NCI-H187 treated with DMSO at 0.1 percent for 48 hours (cell line): ENCODE measurements at regions not wholly inside any gene's neighbourhood (a gene's known extent, or its start where the extent isn't known, plus 50 kb on each side); places are given as distances from the start of the nearest gene placed in this dataset.

Experiments used
- DNase-seq: peaks from one replicate; lab custom pipeline; 2025; lab: John Stamatoyannopoulos, UW

GRCh38 chr2:21633015-21633414 lies 509.2 kb downstream of the TDRD15 start:
- no peak for DNase-seq

- no peak for DNase-seq
Observed at GRCh38 chr2:21633466-21633865, 509.7 kb downstream of the TDRD15 start.

- no peak for DNase-seq
Observed at GRCh38 chr2:21633911-21634310, 510.1 kb downstream of the TDRD15 start.

- DNase-seq: no peak
Observed at GRCh38 chr2:21640046-21640445, 516.3 kb downstream of the TDRD15 start.

- no peak for DNase-seq
Observed at GRCh38 chr2:21642647-21643046, 518.9 kb downstream of the TDRD15 start.

GRCh38 chr2:21643180-21643579 lies 519.4 kb downstream of the TDRD15 start:
- no peak for DNase-seq

GRCh38 chr2:21644266-21644665 lies 520.5 kb downstream of the TDRD15 start:
- DNase-seq: no peak

GRCh38 chr2:21646345-21646744 lies 522.6 kb downstream of the TDRD15 start:
- DNase-seq: no peak

- DNase-seq: no peak
Observed at GRCh38 chr2:21650569-21650968, 526.8 kb downstream of the TDRD15 start.

GRCh38 chr2:21655136-21655535 lies 531.4 kb downstream of the TDRD15 start:
- no peak for DNase-seq

- no peak for DNase-seq
Observed at GRCh38 chr2:21656330-21657075, 532.7 kb downstream of the TDRD15 start.

- no peak for DNase-seq
Observed at GRCh38 chr2:21657445-21657844, 533.7 kb downstream of the TDRD15 start.

- no peak for DNase-seq
Observed at GRCh38 chr2:21658269-21658668, 534.5 kb downstream of the TDRD15 start.

GRCh38 chr2:21658907-21659477 lies 535.2 kb downstream of the TDRD15 start:
- no peak for DNase-seq

- no peak for DNase-seq
Observed at GRCh38 chr2:21664083-21664482, 540.3 kb downstream of the TDRD15 start.

GRCh38 chr2:21667638-21668037 lies 543.9 kb downstream of the TDRD15 start:
- no peak for DNase-seq

- no peak for DNase-seq
Observed at GRCh38 chr2:21668078-21668710, 544.4 kb downstream of the TDRD15 start.

- no peak for DNase-seq
Observed at GRCh38 chr2:21676041-21676440, 552.3 kb downstream of the TDRD15 start.

GRCh38 chr2:21676676-21677075 lies 552.9 kb downstream of the TDRD15 start:
- DNase-seq: no peak

- DNase-seq: no peak
Observed at GRCh38 chr2:21683838-21684237, 560.1 kb downstream of the TDRD15 start.

- DNase-seq: no peak
Observed at GRCh38 chr2:21687589-21687988, 563.8 kb downstream of the TDRD15 start.

GRCh38 chr2:21690005-21690404 lies 566.2 kb downstream of the TDRD15 start:
- DNase-seq: no peak

GRCh38 chr2:21693081-21693480 lies 569.3 kb downstream of the TDRD15 start:
- no peak for DNase-seq
